ENCODE measurements at regions not wholly inside any gene's neighbourhood (a gene's known extent, or its start where the extent isn't known, plus 50 kb on each side); places are given as distances from the start of the nearest gene placed in this dataset.

- TF ChIP-seq EZH2 (IDR thresholded peaks at IDR 0.05) (no peak), REST (IDR thresholded peaks at IDR 0.05; ENCODE audit: low read depth) (no peak), ATF3 (IDR thresholded peaks at IDR 0.05) (no peak)
Observed at GRCh38 chr18:45342166-45342565, 273.1 kb upstream of the SLC14A2 start (continued).

GRCh38 chr18:45342653-45343052 lies 272.6 kb upstream of the SLC14A2 start:
- DNase-seq (ENCODE audit: low read depth, low spot score): no peak
- no TSS peak for BruUV-seq (replicated peaks)
- intact Hi-C loops (cut with micrococcal nuclease): no loop called here
- ChIA-PET CTCF (no interaction called here), POLR2A (no interaction called here), RAD21 (ENCODE audit: low non-redundant PET in 1 of 2, low total read pairs in 2 of 2, uncharacterized antibody in 2 of 2, unreplicated experiment in 2 of 2) (no interaction called here)
- Histone ChIP-seq H3K27ac (ENCODE audit: low read depth, low read length) (no peak overlapping the region), H3K27me3 (ENCODE audit: insufficient read depth, low read length) (no peaks in the 10 kb centered on the region), H3K4me1 (ENCODE audit: control insufficient read depth in 1 of 2, insufficient read depth in 2 of 2, low read length in 2 of 2) (no peaks in the 10 kb centered on the region), H3K4me2 (ENCODE audit: low read length) (no peak overlapping the region), H4K20me1 (ENCODE audit: insufficient read depth) (no peaks in the 10 kb centered on the region), H3K36me3 (ENCODE audit: control insufficient read depth in 1 of 2, insufficient read depth in 2 of 2, low read length in 2 of 2) (no peaks in the 10 kb centered on the region), H3K4me3 (replicated peaks in 1 of 2; ENCODE audit: low read depth in 1 of 2, low read length in 2 of 2) (no peak overlapping the region), H2AFZ (ENCODE audit: low read depth, low read length, poor library complexity, severe bottlenecking) (no peak overlapping the region), H3K9me2 (ENCODE audit: insufficient read depth) (no peaks in the 10 kb centered on the region), H3K79me2 (ENCODE audit: insufficient read depth, low read length) (no peaks in the 10 kb centered on the region), H3K9me3 (ENCODE audit: control insufficient read depth in 1 of 2, insufficient read depth in 1 of 2, low read depth in 1 of 2, low read length in 2 of 2) (no peaks in the 10 kb centered on the region), H3K9ac (ENCODE audit: low read length) (no peak overlapping the region)
- TF ChIP-seq FOSL1 (IDR thresholded peaks at IDR 0.05; ENCODE audit: low read depth) (no peak), TCF7L2 (IDR thresholded peaks at IDR 0.05; ENCODE audit: borderline replicate concordance, extremely low read depth, insufficient read depth, insufficient read length) (no peak), POLR2A (IDR thresholded peaks at IDR 0.05; ENCODE audit: borderline replicate concordance, extremely low read depth, insufficient read depth, insufficient read length) (no peak), POLR2AphosphoS5 (IDR thresholded peaks at IDR 0.05; ENCODE audit: low read depth, low read length) (no peak), CTCF (IDR thresholded peaks at IDR 0.05 in 2 of 3, conservative IDR thresholded peaks at IDR 0.05 in 1 of 3; ENCODE audit: borderline replicate concordance in 1 of 3, insufficient read depth in 1 of 3, low read depth in 2 of 3, low read length in 2 of 3) (no peak), EZH2phosphoT487 (IDR thresholded peaks at IDR 0.05; ENCODE audit: borderline replicate concordance) (no peak), SP1 (IDR thresholded peaks at IDR 0.05; ENCODE audit: low read depth) (no peak), EZH2 (IDR thresholded peaks at IDR 0.05) (no peak)
- no peak for ATAC-seq
